ENCODE measurements at regions not wholly inside any gene's neighbourhood (a gene's known extent, or its start where the extent isn't known, plus 50 kb on each side); places are given as distances from the start of the nearest gene placed in this dataset.

- TF ChIP-seq CTCF (IDR thresholded peaks at IDR 0.05) (no peak), POLR2A (IDR thresholded peaks at IDR 0.05; ENCODE audit: low read depth) (no peak), POLR2AphosphoS5 (IDR thresholded peaks at IDR 0.05) (no peak), EP300 (IDR thresholded peaks at IDR 0.05) (no peak)
Measured at GRCh38 chr7:109318136-109318535, 748.5 kb downstream of the DNAJB9 start.

Measured in esophagus muscularis mucosa (tissue), 4 donors.